Mesothelial cell of epicardium (in vitro differentiated cells): ENCODE measurements at regions not wholly inside any gene's neighbourhood (a gene's known extent, or its start where the extent isn't known, plus 50 kb on each side); places are given as distances from the start of the nearest gene placed in this dataset.

Experiments
- DNase-seq, 2 experiments: peaks; one replicate each; pipeline ENCODE4 v3.0.0; 2021; ENCODE audit warnings: low spot score in 2 of 2; ENCODE audit not compliant: unreplicated experiment in 2 of 2
- H3K27ac Mint-ChIP-seq: 2 replicates; pipeline ENCODE4 v1.8.0; 2021; ENCODE audit warnings: mixed read lengths
- H3K27me3 Mint-ChIP-seq: 2 replicates; pipeline ENCODE4 v1.8.0; 2021; ENCODE audit warnings: low read depth, mixed read lengths
- H3K36me3 Mint-ChIP-seq: 2 replicates; pipeline ENCODE4 v1.8.0; 2021; ENCODE audit warnings: mixed read lengths
- H3K4me1 Mint-ChIP-seq: 2 replicates; pipeline ENCODE4 v1.8.0; 2021; ENCODE audit warnings: mixed read lengths
- H3K4me3 Mint-ChIP-seq: 2 replicates; pipeline ENCODE4 v1.8.0; 2021; ENCODE audit warnings: mild to moderate bottlenecking, moderate library complexity, mixed read lengths
- H3K9me3 Mint-ChIP-seq: 2 replicates; pipeline ENCODE4 v1.8.0; 2021; ENCODE audit warnings: mixed read lengths
- TF ChIP-seq, protein P1 (sequence below): fragments of 200-600 bp; sonication (generic); IDR thresholded peaks from one replicate; pipeline ENCODE4 v1.5.0; 2021; ENCODE audit warnings: antibody characterized with exemption; ENCODE audit not compliant: unreplicated experiment

DNA sequence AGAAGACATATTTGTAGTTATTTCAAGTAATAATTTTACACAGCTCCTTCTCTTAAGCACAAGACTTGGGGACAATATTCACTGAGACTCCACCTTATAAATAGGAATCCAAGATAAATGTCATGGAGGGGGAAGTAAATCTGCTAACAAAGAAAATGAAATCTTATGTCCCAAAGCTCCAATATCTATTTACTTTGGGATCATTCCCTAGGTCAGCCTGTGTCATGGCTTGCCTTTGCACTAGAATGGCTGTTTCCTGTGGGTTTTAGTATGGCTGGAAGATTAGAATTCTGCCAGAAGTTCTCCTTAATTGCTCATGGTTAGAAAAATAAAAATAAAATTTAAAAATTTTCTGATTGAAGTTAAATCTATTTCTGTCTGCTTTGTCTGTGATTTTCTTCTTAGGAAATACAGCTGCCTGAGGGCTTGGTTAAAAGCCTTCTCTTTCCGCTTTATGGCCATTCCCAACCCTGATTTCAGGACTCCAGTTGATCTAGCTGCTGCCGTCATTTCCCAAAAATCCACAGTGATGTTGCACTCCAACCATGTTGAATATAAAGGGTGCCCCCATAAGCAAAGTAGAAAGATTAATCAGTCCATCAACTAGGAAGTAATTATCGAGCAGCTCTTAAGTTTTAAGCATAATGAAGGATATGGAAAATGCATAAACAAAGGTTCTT lies 326.4 kb upstream of the LYPLAL1 start:
- Mint-ChIP-seq H3K36me3 (no peaks in the 10 kb centered on the region), H3K27ac (no peak overlapping the region), H3K4me3 (no peak overlapping the region), H3K9me3 (peaks cover 3% of the 10 kb centered on the region), H3K4me1 (peaks cover 15% of the 10 kb centered on the region), H3K27me3 (peaks cover 4% of the 10 kb centered on the region)
- TF ChIP-seq, protein P1, sequence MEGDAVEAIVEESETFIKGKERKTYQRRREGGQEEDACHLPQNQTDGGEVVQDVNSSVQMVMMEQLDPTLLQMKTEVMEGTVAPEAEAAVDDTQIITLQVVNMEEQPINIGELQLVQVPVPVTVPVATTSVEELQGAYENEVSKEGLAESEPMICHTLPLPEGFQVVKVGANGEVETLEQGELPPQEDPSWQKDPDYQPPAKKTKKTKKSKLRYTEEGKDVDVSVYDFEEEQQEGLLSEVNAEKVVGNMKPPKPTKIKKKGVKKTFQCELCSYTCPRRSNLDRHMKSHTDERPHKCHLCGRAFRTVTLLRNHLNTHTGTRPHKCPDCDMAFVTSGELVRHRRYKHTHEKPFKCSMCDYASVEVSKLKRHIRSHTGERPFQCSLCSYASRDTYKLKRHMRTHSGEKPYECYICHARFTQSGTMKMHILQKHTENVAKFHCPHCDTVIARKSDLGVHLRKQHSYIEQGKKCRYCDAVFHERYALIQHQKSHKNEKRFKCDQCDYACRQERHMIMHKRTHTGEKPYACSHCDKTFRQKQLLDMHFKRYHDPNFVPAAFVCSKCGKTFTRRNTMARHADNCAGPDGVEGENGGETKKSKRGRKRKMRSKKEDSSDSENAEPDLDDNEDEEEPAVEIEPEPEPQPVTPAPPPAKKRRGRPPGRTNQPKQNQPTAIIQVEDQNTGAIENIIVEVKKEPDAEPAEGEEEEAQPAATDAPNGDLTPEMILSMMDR: no peak
- no peak for DNase-seq

DNA sequence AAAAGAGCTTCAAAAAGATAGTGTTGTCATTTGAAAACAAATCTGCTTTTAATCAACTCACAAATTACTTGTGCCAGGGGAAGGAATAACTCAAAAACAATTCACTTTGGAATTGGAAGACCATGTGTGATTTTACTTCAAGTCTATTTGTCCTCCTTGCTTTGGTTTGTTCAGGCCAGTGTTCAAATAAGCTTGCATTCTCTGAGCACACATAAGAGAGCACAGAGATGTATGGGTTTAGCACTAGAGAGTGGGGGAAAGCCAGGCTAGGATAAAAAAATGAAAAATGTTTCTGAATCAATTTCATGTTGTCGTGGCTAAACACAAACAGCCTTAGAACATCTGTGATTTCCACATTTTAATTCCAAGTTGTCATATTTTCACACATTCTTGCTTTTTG lies 325.7 kb upstream of the LYPLAL1 start:
- peaks cover 15% of the 10 kb centered on the region for H3K4me1 Mint-ChIP-seq
- TF ChIP-seq, protein P1: no peak
- H3K4me3 Mint-ChIP-seq: no peak overlapping the region
- H3K27ac Mint-ChIP-seq: no peak overlapping the region
- H3K27me3 Mint-ChIP-seq: peaks cover 4% of the 10 kb centered on the region
- no peak for DNase-seq
- H3K9me3 Mint-ChIP-seq: no peaks in the 10 kb centered on the region
- no peaks in the 10 kb centered on the region for H3K36me3 Mint-ChIP-seq

DNA sequence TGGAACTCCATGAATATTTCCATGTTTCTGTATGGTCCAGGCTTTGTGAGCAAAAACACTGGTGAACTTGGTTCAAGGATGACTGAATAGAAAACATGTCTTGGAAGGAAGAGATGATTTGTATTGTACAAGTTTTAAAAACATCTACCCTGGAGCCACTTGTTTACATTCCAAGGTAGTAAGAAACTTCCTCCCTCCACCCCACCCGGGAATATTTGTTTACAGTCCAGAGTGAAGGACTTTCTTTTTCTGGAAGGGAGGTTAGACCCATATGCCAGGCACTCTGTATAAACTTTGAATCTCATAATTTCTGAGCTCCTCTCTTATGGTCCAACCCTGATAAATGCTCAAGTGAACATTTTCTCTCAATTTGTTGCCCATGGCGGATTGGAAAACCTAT lies 323.3 kb upstream of the LYPLAL1 start:
- H3K4me3 Mint-ChIP-seq: no peak overlapping the region

DNA sequence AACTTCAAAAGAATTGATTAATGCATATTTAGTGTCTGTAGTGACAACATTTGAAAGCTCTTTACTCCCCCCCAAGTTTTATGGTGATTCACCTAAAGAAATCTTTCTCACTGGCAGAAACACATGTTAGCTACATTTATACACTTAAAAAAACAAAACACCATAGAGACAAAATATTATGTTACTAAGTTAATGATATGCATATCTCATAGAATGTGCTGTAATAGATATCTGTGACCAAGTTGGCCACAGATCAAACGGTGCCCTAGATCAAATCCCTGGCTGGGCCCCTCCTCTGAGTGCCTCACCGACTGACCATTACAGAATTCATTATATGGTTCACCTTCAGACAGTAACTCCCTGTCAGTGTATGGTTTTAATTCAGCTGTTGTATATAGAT lies 322.1 kb upstream of the LYPLAL1 start:
- Mint-ChIP-seq H3K27ac (peak overlapping the region; percentile 31), H3K27me3 (peaks cover under 1% of the 10 kb centered on the region)
- DNase-seq: no peak

More for the DNA sequence above, 323.3 kb upstream of the LYPLAL1 start:
- TF ChIP-seq, protein P1: no peak
- Mint-ChIP-seq H3K27me3 (peaks cover 3% of the 10 kb centered on the region), H3K27ac (no peak overlapping the region), H3K9me3 (no peaks in the 10 kb centered on the region), H3K36me3 (no peaks in the 10 kb centered on the region), H3K4me1 (peaks cover 15% of the 10 kb centered on the region)
- DNase-seq: no peak

DNA sequence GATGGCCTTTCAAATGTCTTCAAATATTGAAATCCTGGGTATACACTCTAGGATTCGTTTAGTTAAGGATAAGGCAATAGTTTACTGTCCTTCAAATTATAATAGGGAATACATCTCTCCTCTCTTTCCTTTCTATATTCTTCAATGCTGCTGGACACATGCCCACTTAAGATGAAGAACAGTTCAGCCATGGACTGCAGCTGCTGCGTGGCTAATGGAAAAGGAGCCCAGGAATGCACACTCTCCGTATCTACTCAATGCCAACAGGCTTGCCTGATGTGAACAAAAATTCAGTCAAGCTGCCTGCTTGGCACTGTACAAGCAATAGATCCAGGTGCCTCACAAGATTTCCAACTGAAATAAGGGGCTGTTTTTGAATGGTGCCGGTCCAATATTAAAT lies 321.2 kb upstream of the LYPLAL1 start:
- no peaks in the 10 kb centered on the region for H3K9me3 Mint-ChIP-seq
- DNase-seq: no peak
- no peak overlapping the region for H3K4me3 Mint-ChIP-seq
- no peaks in the 10 kb centered on the region for H3K36me3 Mint-ChIP-seq
- peaks cover 3% of the 10 kb centered on the region for H3K27me3 Mint-ChIP-seq
- peaks cover 13% of the 10 kb centered on the region for H3K4me1 Mint-ChIP-seq
- no peak overlapping the region for H3K27ac Mint-ChIP-seq
- TF ChIP-seq, protein P1: no peak

More for the DNA sequence above, 322.1 kb upstream of the LYPLAL1 start:
- Mint-ChIP-seq H3K36me3 (no peaks in the 10 kb centered on the region), H3K4me3 (no peak overlapping the region), H3K4me1 (peaks cover 15% of the 10 kb centered on the region), H3K9me3 (no peaks in the 10 kb centered on the region)
- TF ChIP-seq, protein P1: no peak
